ENCODE measurements at regions not wholly inside any gene's neighbourhood (a gene's known extent, or its start where the extent isn't known, plus 50 kb on each side); places are given as distances from the start of the nearest gene placed in this dataset.

DNA sequence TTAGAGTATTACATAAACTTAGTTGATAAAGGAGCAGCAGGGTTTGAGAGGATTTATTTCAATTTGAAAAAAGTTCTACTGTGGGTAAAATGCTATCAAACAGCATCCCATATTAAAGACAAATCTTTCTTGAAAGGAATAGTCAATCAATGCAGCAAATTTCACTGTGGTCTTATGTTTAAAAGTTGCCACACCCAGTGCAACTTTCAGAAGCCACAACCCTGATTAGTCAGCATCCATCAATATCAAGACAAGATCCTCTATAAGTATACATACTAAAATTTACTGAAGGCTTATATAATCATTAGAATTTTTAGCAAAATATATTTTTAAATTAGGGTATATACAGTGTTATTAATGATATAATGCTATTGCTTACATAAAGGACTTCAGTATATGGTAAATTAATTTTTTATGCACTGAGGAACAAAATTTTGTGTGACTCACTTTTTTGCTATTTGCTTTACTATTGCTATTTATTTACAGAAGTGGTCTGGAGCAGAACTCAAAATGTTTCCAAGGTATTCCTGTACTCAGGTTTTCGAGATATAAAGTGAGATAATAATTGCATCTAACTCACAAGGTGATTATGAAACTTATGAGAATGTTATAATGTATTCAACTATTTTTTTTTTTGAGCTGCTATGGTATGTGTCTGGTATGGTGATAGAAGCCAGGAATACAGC, 1127.6 kb downstream of the ADGRL3 start:
- no peaks in the 10 kb centered on the region for H3K4me1 ChIP-seq (ENCODE audit: control insufficient read depth, insufficient read depth, low read length)
- DNase-seq (ENCODE audit: low read depth, low spot score) (no peak), ATAC-seq (no peak)
- intact Hi-C loops (cut with micrococcal nuclease; ENCODE audit: unreplicated experiment) (no loop called here), in situ Hi-C loops (cut with HindIII; ENCODE audit: low pct_unique_long_range_greater_than_20kb, low sequenced_read_pairs) (no loop called here)
- H3K36me3 ChIP-seq (ENCODE audit: control insufficient read depth, insufficient read depth, low read length), result no peaks in the 10 kb centered on the region
- no peaks in the 10 kb centered on the region for H3K9me3 ChIP-seq (ENCODE audit: control insufficient read depth, insufficient read depth, low read depth, low read length)
- no TSS peak for BruUV-seq (replicated peaks)
- POLR2A ChIA-PET, result no interaction called here
- CTCF ChIA-PET, result no interaction called here
- H3K27me3 ChIP-seq (ENCODE audit: control insufficient read depth, insufficient read depth, low read length), result no peaks in the 10 kb centered on the region
- no peak overlapping the region for H3K4me3 ChIP-seq (ENCODE audit: low read depth in 2 of 2, low read length in 2 of 2)
- no peak overlapping the region for H3K27ac ChIP-seq (ENCODE audit: low read length)
- TF ChIP-seq TCF7L2 (IDR thresholded peaks at IDR 0.05; ENCODE audit: low read depth, low read length) (no peak), POLR2AphosphoS5 (IDR thresholded peaks at IDR 0.05; ENCODE audit: low read depth, low read length) (no peak), SIN3A (IDR thresholded peaks at IDR 0.05; ENCODE audit: borderline replicate concordance, insufficient read depth, low read depth, low read length) (no peak), CTCF (IDR thresholded peaks at IDR 0.05) (no peak)
- TF ChIP-seq, protein P1, sequence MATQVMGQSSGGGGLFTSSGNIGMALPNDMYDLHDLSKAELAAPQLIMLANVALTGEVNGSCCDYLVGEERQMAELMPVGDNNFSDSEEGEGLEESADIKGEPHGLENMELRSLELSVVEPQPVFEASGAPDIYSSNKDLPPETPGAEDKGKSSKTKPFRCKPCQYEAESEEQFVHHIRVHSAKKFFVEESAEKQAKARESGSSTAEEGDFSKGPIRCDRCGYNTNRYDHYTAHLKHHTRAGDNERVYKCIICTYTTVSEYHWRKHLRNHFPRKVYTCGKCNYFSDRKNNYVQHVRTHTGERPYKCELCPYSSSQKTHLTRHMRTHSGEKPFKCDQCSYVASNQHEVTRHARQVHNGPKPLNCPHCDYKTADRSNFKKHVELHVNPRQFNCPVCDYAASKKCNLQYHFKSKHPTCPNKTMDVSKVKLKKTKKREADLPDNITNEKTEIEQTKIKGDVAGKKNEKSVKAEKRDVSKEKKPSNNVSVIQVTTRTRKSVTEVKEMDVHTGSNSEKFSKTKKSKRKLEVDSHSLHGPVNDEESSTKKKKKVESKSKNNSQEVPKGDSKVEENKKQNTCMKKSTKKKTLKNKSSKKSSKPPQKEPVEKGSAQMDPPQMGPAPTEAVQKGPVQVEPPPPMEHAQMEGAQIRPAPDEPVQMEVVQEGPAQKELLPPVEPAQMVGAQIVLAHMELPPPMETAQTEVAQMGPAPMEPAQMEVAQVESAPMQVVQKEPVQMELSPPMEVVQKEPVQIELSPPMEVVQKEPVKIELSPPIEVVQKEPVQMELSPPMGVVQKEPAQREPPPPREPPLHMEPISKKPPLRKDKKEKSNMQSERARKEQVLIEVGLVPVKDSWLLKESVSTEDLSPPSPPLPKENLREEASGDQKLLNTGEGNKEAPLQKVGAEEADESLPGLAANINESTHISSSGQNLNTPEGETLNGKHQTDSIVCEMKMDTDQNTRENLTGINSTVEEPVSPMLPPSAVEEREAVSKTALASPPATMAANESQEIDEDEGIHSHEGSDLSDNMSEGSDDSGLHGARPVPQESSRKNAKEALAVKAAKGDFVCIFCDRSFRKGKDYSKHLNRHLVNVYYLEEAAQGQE (IDR thresholded peaks at IDR 0.05; ENCODE audit: insufficient read depth in 1 of 2, low read depth in 2 of 2, low read length in 1 of 2), result no peak

DNA sequence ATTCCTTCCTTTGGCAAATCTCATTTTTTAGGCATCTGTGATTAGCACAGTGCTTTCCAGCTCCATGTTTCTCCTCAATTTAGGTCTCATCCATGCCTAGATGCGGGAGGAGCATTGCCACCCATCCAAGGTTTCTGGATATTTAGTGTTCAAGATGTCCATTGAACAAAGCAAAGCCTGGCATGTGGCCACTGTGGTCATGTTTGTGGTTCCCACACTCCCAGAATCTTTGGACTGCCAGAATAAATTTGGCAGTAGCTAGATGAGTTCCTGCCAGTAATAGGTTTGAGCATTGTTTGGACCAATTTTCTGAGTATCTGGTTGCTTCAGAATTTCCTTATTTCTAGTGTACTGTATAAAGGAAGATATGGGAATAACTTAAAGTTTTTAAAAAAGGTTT, 1124.1 kb downstream of the ADGRL3 start:
- POLR2A ChIA-PET, result no interaction called here
- no peaks in the 10 kb centered on the region for H3K4me1 ChIP-seq (ENCODE audit: control insufficient read depth, insufficient read depth, low read length)
- no peak for DNase-seq (ENCODE audit: low read depth, low spot score)

More for the DNA sequence above, 1124.1 kb downstream of the ADGRL3 start:
- H3K36me3 ChIP-seq (ENCODE audit: control insufficient read depth, insufficient read depth, low read length), result no peaks in the 10 kb centered on the region
- in situ Hi-C loops (cut with HindIII; ENCODE audit: low pct_unique_long_range_greater_than_20kb, low sequenced_read_pairs) (no loop called here), intact Hi-C loops (cut with micrococcal nuclease; ENCODE audit: unreplicated experiment) (no loop called here)
- ATAC-seq, result no peak
- H3K4me3 ChIP-seq (ENCODE audit: low read depth in 2 of 2, low read length in 2 of 2), result no peak overlapping the region
- TF ChIP-seq CTCF (IDR thresholded peaks at IDR 0.05), result no peak
- no peak for TF ChIP-seq SIN3A (IDR thresholded peaks at IDR 0.05; ENCODE audit: borderline replicate concordance, insufficient read depth, low read depth, low read length)
- TF ChIP-seq TCF7L2 (IDR thresholded peaks at IDR 0.05; ENCODE audit: low read depth, low read length), result no peak
- TF ChIP-seq POLR2AphosphoS5 (IDR thresholded peaks at IDR 0.05; ENCODE audit: low read depth, low read length), result no peak
- TF ChIP-seq, protein P1 (IDR thresholded peaks at IDR 0.05; ENCODE audit: insufficient read depth in 1 of 2, low read depth in 2 of 2, low read length in 1 of 2), result no peak
- no TSS peak for BruUV-seq (replicated peaks)
- no peaks in the 10 kb centered on the region for H3K27me3 ChIP-seq (ENCODE audit: control insufficient read depth, insufficient read depth, low read length)
- CTCF ChIA-PET, result no interaction called here
- H3K27ac ChIP-seq (ENCODE audit: low read length), result no peak overlapping the region
- H3K9me3 ChIP-seq (ENCODE audit: control insufficient read depth, insufficient read depth, low read depth, low read length), result no peaks in the 10 kb centered on the region

Data from Panc1 (cell line).